Osteoblast (primary cell): ENCODE measurements at regions not wholly inside any gene's neighbourhood (a gene's known extent, or its start where the extent isn't known, plus 50 kb on each side); places are given as distances from the start of the nearest gene placed in this dataset.

Experiments used
- DNase-seq: peaks from one replicate; pipeline ENCODE4 v3.0.0; 2011; ENCODE audit warnings: low spot score, mixed read lengths; ENCODE audit not compliant: insufficient read length; ENCODE audit errors: missing footprints
- H2AFZ ChIP-seq: 2 replicates; pipeline ENCODE4 v1.6.0; 2011; ENCODE audit warnings: mild to moderate bottlenecking, low read length
- H3K27ac ChIP-seq: 2 replicates; pipeline ENCODE4 v1.5.1; 2011; ENCODE audit warnings: mild to moderate bottlenecking, low read depth, low read length, moderate library complexity
- H3K27me3 ChIP-seq: 2 replicates; pipeline ENCODE4 v1.6.0; 2012; ENCODE audit warnings: mild to moderate bottlenecking, control low read depth, inconsistent platforms, low read length, moderate library complexity; ENCODE audit not compliant: insufficient read depth
- H3K36me3 ChIP-seq: 2 replicates; pipeline ENCODE4 v1.5.1; 2011; ENCODE audit warnings: mild to moderate bottlenecking, low read length, control low read depth, moderate library complexity; ENCODE audit not compliant: insufficient read depth
- H3K4me1 ChIP-seq: 2 replicates; pipeline ENCODE4 v1.5.1; 2011; ENCODE audit warnings: mild to moderate bottlenecking, low read length, control low read depth, moderate library complexity; ENCODE audit not compliant: insufficient read depth
- H3K4me2 ChIP-seq: 2 replicates; pipeline ENCODE4 v1.6.0; 2011; ENCODE audit warnings: mild to moderate bottlenecking, low read length; ENCODE audit not compliant: insufficient read depth
- H3K4me3 ChIP-seq: fragments of 200-600 bp; sonication (generic); 3 replicates; pipeline ENCODE4 v1.5.1; 2012; ENCODE audit warnings: mild to moderate bottlenecking, low read length, inconsistent platforms; ENCODE audit not compliant: insufficient read depth
- H3K79me2 ChIP-seq: 2 replicates; pipeline ENCODE4 v1.6.0; 2012; ENCODE audit warnings: mild to moderate bottlenecking, low read length, control low read depth, inconsistent platforms; ENCODE audit not compliant: insufficient read depth
- H3K9me3 ChIP-seq: 2 replicates; pipeline ENCODE4 v1.5.1; 2011; ENCODE audit warnings: low read depth, low read length, control low read depth
- H4K20me1 ChIP-seq: 2 replicates; pipeline ENCODE4 v1.6.0; 2012; ENCODE audit warnings: mild to moderate bottlenecking, low read length, control low read depth; ENCODE audit not compliant: insufficient read depth
- CTCF ChIP-seq: IDR thresholded peaks from 2 replicates; pipeline ENCODE4 v1.5.1; 2011; ENCODE audit warnings: mild to moderate bottlenecking, low read depth, low read length, moderate library complexity; ENCODE audit errors: extremely low read depth

DNA sequence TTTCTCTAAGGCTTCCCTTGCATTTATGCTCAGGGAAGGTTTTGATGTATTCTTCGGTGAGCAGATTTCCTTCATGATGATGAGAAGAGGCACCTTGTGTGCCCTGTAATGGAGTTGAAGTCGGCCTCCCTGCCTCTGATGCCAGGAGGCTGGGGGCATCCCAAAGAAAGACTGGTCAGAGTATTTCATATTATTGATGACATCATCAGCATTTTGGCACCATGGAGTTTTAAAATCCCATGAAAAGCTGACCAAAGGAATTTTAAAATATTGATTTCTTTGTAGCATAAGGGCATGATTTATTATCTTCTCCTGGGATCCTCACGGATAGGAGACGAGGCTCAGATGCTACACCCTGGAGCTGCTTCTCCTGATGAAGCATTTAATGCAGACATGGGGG, 231.2 kb upstream of the IRX1 start:
- TF ChIP-seq CTCF = no peak
- peaks cover 2% of the 10 kb centered on the region for H3K9me3 ChIP-seq

DNA sequence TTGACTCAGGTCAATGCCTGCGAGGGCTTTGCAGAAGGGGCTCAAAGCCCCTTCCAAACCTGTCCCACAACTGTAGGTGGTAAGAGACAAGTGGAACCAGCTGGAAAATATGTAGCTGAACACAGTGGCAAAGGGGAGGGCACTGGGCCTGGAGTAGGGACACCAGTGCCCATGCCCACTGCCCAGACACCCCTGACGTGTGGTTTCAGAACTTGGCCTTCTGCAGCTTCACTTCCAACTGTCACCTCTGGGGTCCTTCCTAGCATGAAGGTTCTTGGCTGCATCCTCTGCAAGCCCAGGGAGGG, 233.1 kb upstream of the IRX1 start:
- Histone ChIP-seq H3K27ac (no peak overlapping the region), H4K20me1 (no peaks in the 10 kb centered on the region), H3K36me3 (no peaks in the 10 kb centered on the region), H3K4me2 (no peak overlapping the region), H2AFZ (no peak overlapping the region), H3K79me2 (no peaks in the 10 kb centered on the region), H3K27me3 (no peaks in the 10 kb centered on the region), H3K9me3 (peaks cover 2% of the 10 kb centered on the region), H3K4me1 (no peaks in the 10 kb centered on the region), H3K4me3 (no peak overlapping the region)
- no peak for DNase-seq
- no peak for TF ChIP-seq CTCF

More for the DNA sequence above, 231.2 kb upstream of the IRX1 start:
- Histone ChIP-seq H4K20me1 (no peaks in the 10 kb centered on the region), H3K27me3 (no peaks in the 10 kb centered on the region), H3K36me3 (no peaks in the 10 kb centered on the region), H3K27ac (no peak overlapping the region), H3K4me2 (no peak overlapping the region), H2AFZ (no peak overlapping the region), H3K79me2 (no peaks in the 10 kb centered on the region), H3K4me1 (no peaks in the 10 kb centered on the region), H3K4me3 (no peak overlapping the region)
- no peak for DNase-seq

DNA sequence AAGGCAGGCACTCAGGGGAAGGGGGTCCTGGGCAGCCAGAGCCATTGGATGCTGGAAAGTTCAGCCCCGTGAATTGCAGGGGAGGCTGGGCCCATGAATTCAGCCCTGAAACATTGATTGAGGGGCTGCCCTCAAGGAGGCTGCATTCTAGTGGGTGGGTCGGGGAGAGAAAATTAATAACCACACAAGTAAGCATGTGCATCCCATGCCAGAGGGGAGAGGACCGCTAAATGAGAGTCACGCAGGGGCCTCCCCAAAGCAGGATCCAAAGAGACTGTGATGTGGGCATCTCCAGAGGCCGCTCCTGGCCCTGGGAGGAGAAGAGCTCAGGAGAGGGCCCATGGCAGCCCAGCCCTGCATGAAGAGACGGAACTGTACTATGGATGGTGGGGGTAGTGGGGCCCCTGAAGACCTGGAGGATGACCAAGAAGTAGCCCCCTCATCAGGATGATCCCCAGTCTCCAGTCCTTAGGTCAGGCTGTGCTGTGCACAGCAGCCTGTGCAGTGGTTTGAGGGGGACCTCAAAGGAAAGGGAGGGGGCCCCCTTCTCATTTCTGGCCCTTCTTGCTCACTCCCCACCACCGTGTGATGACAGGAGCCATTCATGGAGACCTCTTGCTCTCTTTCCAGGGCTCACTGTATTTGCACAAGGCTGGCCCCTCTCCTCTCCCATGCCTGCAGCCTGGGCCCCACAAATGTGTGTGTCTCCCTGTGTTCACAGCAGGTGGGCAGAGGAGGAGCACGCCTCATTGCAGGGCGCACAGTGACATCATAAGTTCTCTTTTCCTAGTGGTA, 233.6 kb upstream of the IRX1 start:
- no peak for TF ChIP-seq CTCF
- peaks cover 2% of the 10 kb centered on the region for H3K9me3 ChIP-seq
- H3K4me3 ChIP-seq = no peak overlapping the region
- H3K4me2 ChIP-seq = no peak overlapping the region
- no peak overlapping the region for H3K27ac ChIP-seq
- no peaks in the 10 kb centered on the region for H3K79me2 ChIP-seq
- H3K36me3 ChIP-seq = no peaks in the 10 kb centered on the region
- no peaks in the 10 kb centered on the region for H3K27me3 ChIP-seq
- H3K4me1 ChIP-seq = no peaks in the 10 kb centered on the region
- DNase-seq = no peak
- H2AFZ ChIP-seq = no peak overlapping the region
- no peaks in the 10 kb centered on the region for H4K20me1 ChIP-seq

GRCh38 chr5:3359642-3360041, 236.0 kb upstream of the IRX1 start:
- Histone ChIP-seq H3K4me1 (no peaks in the 10 kb centered on the region), H3K27ac (no peak overlapping the region), H3K4me2 (no peak overlapping the region), H4K20me1 (no peaks in the 10 kb centered on the region), H2AFZ (no peak overlapping the region), H3K9me3 (no peaks in the 10 kb centered on the region), H3K36me3 (no peaks in the 10 kb centered on the region), H3K27me3 (no peaks in the 10 kb centered on the region), H3K79me2 (no peaks in the 10 kb centered on the region), H3K4me3 (no peak overlapping the region)
- no peak for DNase-seq
- no peak for TF ChIP-seq CTCF
